Vagina (tissue), 2 donors: ENCODE measurements at regions not wholly inside any gene's neighbourhood (a gene's known extent, or its start where the extent isn't known, plus 50 kb on each side); places are given as distances from the start of the nearest gene placed in this dataset.

Experiments
- DNase-seq, 2 donors: peaks; one replicate each; pipeline ENCODE4 v3.0.0-alpha.2; 2017; ENCODE audit errors: extremely low spot score in 2 of 2
- H3K27ac ChIP-seq: fragments of 200-600 bp; sonication (generic); one replicate; pipeline ENCODE4 v1.5.1; 2019
- H3K27me3 ChIP-seq: fragments of 200-600 bp; sonication (generic); one replicate; pipeline ENCODE4 v1.5.1; 2019
- H3K36me3 ChIP-seq, 2 donors: fragments of 200-600 bp; sonication (generic); one replicate each; pipeline ENCODE4 v1.5.1; 2017 to 2019
- H3K4me1 ChIP-seq: fragments of 200-600 bp; sonication (generic); one replicate; pipeline ENCODE4 v1.5.1; 2019
- H3K4me3 ChIP-seq, 2 donors: fragments of 200-600 bp; sonication (generic); 1 replicate in 1 of 2; 2 replicates in 1 of 2; pipeline ENCODE4 v1.5.1; 2016 to 2019
- H3K9me3 ChIP-seq: fragments of 200-600 bp; sonication (generic); one replicate; pipeline ENCODE4 v1.5.1; 2019
- CTCF ChIP-seq, 3 experiments: fragments of 450-650 bp in 2 of 3; fragments of 200-600 bp in 1 of 3; sonication (generic) in 1 of 3; IDR thresholded peaks; one replicate each; pipeline ENCODE4 v1.5.1; 2017 to 2019; ENCODE audit warnings: antibody characterized with exemption in 3 of 3, mild to moderate bottlenecking in 2 of 3, moderate library complexity in 2 of 3
- POLR2A ChIP-seq, 2 donors: fragments of 450-650 bp; IDR thresholded peaks; one replicate each; pipeline ENCODE4 v1.6.1; 2017; ENCODE audit warnings: antibody characterized with exemption in 2 of 2, mild to moderate bottlenecking in 2 of 2, moderate library complexity in 2 of 2
- POLR2AphosphoS5 ChIP-seq, 2 donors: sonication (generic); formaldehyde crosslinking; IDR thresholded peaks; one replicate each; pipeline ENCODE4 v1.9.0; 2017; ENCODE audit warnings: antibody characterized with exemption in 2 of 2, mild to moderate bottlenecking in 2 of 2, low read depth in 1 of 2; ENCODE audit not compliant: insufficient read depth in 1 of 2
- intact Hi-C: fragments of 100-400 bp; cut with DNase I; formaldehyde crosslinking; loops from one replicate; pipeline ENCODE4 v1.15.1; 2023

- Histone ChIP-seq H3K27ac (no peak overlapping the region), H3K36me3 (no peaks in the 10 kb centered on the region)
Measured at GRCh38 chr4:33193109-33193508, 2472.9 kb downstream of the PCDH7 start.

GRCh38 chr4:33200377-33200776 lies 2480.2 kb downstream of the PCDH7 start:
- no peak for TF ChIP-seq POLR2AphosphoS5 (IDR thresholded peaks at IDR 0.05; ENCODE audit: insufficient read depth in 1 of 2, low read depth in 1 of 2)
- TF ChIP-seq POLR2A (IDR thresholded peaks at IDR 0.05), result no peak
- TF ChIP-seq CTCF (IDR thresholded peaks at IDR 0.05), result no peak
- no peaks in the 10 kb centered on the region for H3K9me3 ChIP-seq
- H3K4me1 ChIP-seq, result no peaks in the 10 kb centered on the region
- intact Hi-C loops, result no loop called here
- no peak overlapping the region for H3K4me3 ChIP-seq
- H3K36me3 ChIP-seq, result no peaks in the 10 kb centered on the region
- no peak for DNase-seq
- H3K27me3 ChIP-seq, result no peaks in the 10 kb centered on the region
- H3K27ac ChIP-seq, result no peak overlapping the region

More at GRCh38 chr4:33193109-33193508, 2472.9 kb downstream of the PCDH7 start:
- intact Hi-C loops, result no loop called here
- TF ChIP-seq CTCF (IDR thresholded peaks at IDR 0.05) (no peak), POLR2A (IDR thresholded peaks at IDR 0.05) (no peak), POLR2AphosphoS5 (IDR thresholded peaks at IDR 0.05; ENCODE audit: insufficient read depth in 1 of 2, low read depth in 1 of 2) (no peak)
- DNase-seq, result no peak
- H3K27me3 ChIP-seq, result no peaks in the 10 kb centered on the region
- no peaks in the 10 kb centered on the region for H3K4me1 ChIP-seq
- no peaks in the 10 kb centered on the region for H3K9me3 ChIP-seq
- no peak overlapping the region for H3K4me3 ChIP-seq

- no peaks in the 10 kb centered on the region for H3K4me1 ChIP-seq
- no peak overlapping the region for H3K27ac ChIP-seq
- intact Hi-C loops, result no loop called here
- no peaks in the 10 kb centered on the region for H3K27me3 ChIP-seq
- H3K9me3 ChIP-seq, result no peaks in the 10 kb centered on the region
- DNase-seq, result no peak
- H3K36me3 ChIP-seq, result no peaks in the 10 kb centered on the region
- TF ChIP-seq POLR2A (IDR thresholded peaks at IDR 0.05) (no peak), CTCF (IDR thresholded peaks at IDR 0.05) (no peak), POLR2AphosphoS5 (IDR thresholded peaks at IDR 0.05; ENCODE audit: insufficient read depth in 1 of 2, low read depth in 1 of 2) (no peak)
- no peak overlapping the region for H3K4me3 ChIP-seq
Measured at GRCh38 chr4:33218238-33218637, 2498.1 kb downstream of the PCDH7 start.

GRCh38 chr4:33226133-33226532 lies 2506.0 kb downstream of the PCDH7 start:
- no peak for DNase-seq
- intact Hi-C loops, result no loop called here
- Histone ChIP-seq H3K4me1 (no peaks in the 10 kb centered on the region), H3K9me3 (no peaks in the 10 kb centered on the region), H3K36me3 (no peaks in the 10 kb centered on the region), H3K27ac (no peak overlapping the region), H3K27me3 (no peaks in the 10 kb centered on the region), H3K4me3 (no peak overlapping the region)
- TF ChIP-seq POLR2AphosphoS5 (IDR thresholded peaks at IDR 0.05; ENCODE audit: insufficient read depth in 1 of 2, low read depth in 1 of 2) (no peak), POLR2A (IDR thresholded peaks at IDR 0.05) (no peak)

- Histone ChIP-seq H3K27ac (no peak overlapping the region), H3K9me3 (no peaks in the 10 kb centered on the region), H3K27me3 (no peaks in the 10 kb centered on the region), H3K4me1 (no peaks in the 10 kb centered on the region), H3K36me3 (no peaks in the 10 kb centered on the region), H3K4me3 (no peak overlapping the region)
- no peak for TF ChIP-seq CTCF (IDR thresholded peaks at IDR 0.05)
- DNase-seq, result no peak
- intact Hi-C loops, result no loop called here
Measured at GRCh38 chr4:33226783-33227182, 2506.6 kb downstream of the PCDH7 start.

GRCh38 chr4:33255094-33255493 lies 2534.9 kb downstream of the PCDH7 start:
- no peaks in the 10 kb centered on the region for H3K9me3 ChIP-seq
- H3K27me3 ChIP-seq, result no peaks in the 10 kb centered on the region
- H3K4me3 ChIP-seq, result no peak overlapping the region
- H3K27ac ChIP-seq, result no peak overlapping the region
- no peak for TF ChIP-seq CTCF (IDR thresholded peaks at IDR 0.05)
- no peak for TF ChIP-seq POLR2A (IDR thresholded peaks at IDR 0.05)
- no peak for TF ChIP-seq POLR2AphosphoS5 (IDR thresholded peaks at IDR 0.05; ENCODE audit: insufficient read depth in 1 of 2, low read depth in 1 of 2)
- intact Hi-C loops, result no loop called here
- H3K4me1 ChIP-seq, result no peaks in the 10 kb centered on the region
- no peak for DNase-seq
- no peaks in the 10 kb centered on the region for H3K36me3 ChIP-seq
